Left colon (tissue), 2 donors: ENCODE measurements at regions not wholly inside any gene's neighbourhood (a gene's known extent, or its start where the extent isn't known, plus 50 kb on each side); places are given as distances from the start of the nearest gene placed in this dataset.

Source experiments
- ATAC-seq: fragments of 200-7000 bp; cut with Tn5 transposase; one replicate; pipeline ENCODE4 v1.9.1; 2020; ENCODE audit warnings: mild to moderate bottlenecking, moderate library complexity
- DNase-seq, 2 donors: peaks; one replicate each; pipeline ENCODE4 v3.0.0-alpha.2; 2020
- intact Hi-C, 2 donors: fragments of 100-400 bp; cut with DNase I in 1 of 2; cut with micrococcal nuclease in 1 of 2; formaldehyde crosslinking; loops; one replicate each; pipeline versions ENCODE4 v1.11.2 to v1.14.0; 2022; cut with DNase I, micrococcal nuclease
- donor health status: DM: no; HTN: no; CAD: no.
- donor health status: DM: yes; HTN: yes; CAD: no.

DNA sequence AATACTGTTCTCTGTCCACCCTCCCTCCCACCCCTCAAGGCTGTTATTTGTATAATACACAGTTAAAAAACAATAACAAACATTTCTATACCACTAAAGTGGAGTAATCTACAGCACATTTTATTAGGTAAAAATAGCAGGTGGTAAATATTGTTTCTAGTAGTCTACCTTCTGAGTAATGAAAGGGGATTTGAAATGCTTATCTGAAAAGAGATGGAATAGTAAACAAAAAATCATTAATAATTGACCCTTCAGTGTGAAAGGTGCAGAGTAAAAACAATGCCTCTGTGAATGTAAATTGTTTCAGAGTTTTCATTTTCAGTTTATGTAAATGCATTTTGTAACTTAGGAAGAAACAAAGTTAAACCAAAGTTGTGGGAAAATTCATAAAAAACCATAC is 321.2 kb downstream of the SLC16A7 start:
- DNase-seq (no peak), ATAC-seq (no peak)
- intact Hi-C loops: no loop called here

DNA sequence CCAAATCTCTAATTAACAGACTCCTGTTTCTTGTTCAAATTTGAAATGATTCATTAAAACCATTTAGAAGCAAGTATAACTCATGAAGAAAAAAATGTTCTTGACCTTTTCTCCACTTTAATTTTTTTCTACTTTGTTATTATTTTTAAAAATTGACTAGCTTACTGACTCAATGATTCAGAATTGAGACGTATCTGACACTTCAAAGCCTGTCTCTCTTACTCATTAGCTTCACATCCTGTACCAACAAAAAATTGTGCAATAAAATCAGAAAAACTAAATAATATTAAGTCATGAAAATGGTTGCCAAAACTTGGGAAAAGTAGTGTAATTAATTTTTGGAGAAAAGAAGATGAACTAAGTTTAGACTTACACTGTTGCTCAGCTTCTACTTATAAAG is 331.2 kb downstream of the SLC16A7 start:
- intact Hi-C loops: no loop called here
- no peak for DNase-seq
- no peak for ATAC-seq

DNA sequence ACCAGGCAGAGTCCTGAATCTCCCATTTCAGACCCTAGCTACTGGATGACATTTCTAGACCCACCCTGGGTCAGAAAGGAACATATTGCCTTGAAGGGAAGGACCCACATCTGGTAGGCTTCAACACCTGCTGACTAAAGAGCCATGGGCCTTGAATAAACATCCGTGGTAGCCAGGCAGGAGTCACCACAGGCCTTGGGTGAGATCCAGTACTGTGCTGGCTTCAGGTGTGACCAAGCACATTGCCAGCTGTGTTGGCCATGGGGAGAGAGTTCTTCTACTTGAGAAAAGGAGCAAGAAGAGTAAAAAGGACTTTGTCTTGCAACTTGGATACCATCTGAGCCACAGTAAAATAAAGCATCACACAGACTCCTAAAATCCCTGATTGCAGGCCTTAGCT is 332.6 kb downstream of the SLC16A7 start:
- DNase-seq (no peak), ATAC-seq (no peak)
- intact Hi-C loops: no loop called here

DNA sequence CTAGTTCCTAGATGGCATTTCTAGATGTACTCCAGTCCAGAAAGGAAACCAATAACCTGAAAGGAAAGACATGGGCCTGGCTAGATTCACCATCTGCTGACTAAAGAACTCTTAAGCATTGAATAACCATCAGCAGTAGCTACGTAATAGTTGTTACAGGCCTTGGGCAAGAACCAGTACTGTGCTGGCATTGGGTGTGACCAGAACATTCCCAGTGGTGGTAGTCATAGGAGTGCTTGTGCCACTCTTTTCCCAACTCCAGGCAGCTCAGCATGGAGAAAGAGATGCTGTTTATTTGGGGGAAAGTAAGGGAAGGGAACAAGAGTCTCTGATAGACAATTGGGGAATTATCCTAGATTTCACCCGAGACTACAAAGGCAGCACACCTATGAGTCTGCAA is 333.3 kb downstream of the SLC16A7 start:
- DNase-seq (no peak), ATAC-seq (no peak)
- intact Hi-C loops: no loop called here

DNA sequence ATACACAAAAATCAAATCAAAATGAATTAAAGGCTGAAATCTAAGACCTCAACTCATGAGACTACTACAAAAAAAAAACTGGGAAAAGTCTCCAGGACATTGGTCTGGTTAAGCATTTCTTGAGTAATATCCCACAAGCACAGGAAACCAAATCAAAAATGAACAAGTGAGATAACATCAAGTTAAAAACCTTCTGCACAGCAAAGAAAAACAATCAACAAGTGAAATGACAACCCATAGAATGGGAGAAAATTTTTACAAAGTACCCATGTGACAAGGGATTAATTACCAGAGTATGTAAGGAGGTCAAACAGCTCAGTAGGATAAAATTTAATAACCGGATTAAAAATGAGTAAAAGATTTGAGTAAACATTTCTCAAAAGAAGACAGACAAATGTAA is 338.7 kb downstream of the SLC16A7 start:
- ATAC-seq: no peak
- intact Hi-C loops: no loop called here

DNA sequence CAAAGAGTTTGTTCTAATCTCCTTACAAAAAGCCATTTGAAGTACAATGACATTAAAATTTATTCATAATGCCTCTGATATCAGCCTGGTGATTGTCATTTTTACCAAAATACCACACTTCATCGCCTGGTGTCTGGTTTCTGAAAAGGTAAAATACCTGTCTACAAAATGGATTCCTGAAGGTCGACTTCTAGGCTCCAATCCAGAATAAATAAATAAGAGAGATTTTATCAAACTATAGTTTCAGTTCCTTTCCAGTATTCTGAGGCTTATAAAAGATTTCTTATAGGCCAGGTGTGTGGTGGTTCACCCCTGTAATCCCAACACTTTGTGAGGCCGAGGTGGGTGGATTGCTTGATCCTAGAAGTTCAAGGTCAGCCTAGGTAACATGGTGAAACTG is 340.7 kb downstream of the SLC16A7 start:
- ATAC-seq: no peak
- intact Hi-C loops: no loop called here
- no peak for DNase-seq

More for the DNA sequence above, 338.7 kb downstream of the SLC16A7 start:
- DNase-seq: no peak

DNA sequence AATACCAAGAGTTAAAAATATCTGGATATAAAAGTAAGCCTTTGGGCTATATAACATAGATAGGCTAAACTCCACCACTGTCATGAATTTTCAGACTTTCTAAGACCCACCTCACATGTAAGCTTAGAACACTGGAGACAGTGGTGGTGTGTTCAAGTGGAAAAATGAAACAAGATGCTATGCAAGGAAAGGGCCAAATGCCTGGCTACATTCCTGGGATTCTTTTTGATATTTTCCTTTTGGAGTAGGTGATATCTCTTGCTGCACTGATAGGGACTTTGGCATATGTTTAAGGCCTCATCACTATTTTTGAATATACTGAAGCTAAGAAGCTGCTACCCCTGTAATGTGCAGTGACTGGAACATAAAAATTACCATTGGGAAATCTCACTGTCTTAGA is 341.3 kb downstream of the SLC16A7 start:
- intact Hi-C loops: no loop called here
- ATAC-seq (no peak), DNase-seq (no peak)

GRCh38 chr12:59938190-59938962 is 342.5 kb downstream of the SLC16A7 start:
- DNase-seq (no peak), ATAC-seq (no peak)
- intact Hi-C loops: no loop called here

- DNase-seq: no peak
- intact Hi-C loops: no loop called here
- ATAC-seq: no peak
These were observed 345.0 kb downstream of the SLC16A7 start for GRCh38 chr12:59940631-59941342.

- no peak for ATAC-seq
- intact Hi-C loops: no loop called here
- no peak for DNase-seq
These were observed 345.6 kb downstream of the SLC16A7 start for GRCh38 chr12:59941461-59941860.

DNA sequence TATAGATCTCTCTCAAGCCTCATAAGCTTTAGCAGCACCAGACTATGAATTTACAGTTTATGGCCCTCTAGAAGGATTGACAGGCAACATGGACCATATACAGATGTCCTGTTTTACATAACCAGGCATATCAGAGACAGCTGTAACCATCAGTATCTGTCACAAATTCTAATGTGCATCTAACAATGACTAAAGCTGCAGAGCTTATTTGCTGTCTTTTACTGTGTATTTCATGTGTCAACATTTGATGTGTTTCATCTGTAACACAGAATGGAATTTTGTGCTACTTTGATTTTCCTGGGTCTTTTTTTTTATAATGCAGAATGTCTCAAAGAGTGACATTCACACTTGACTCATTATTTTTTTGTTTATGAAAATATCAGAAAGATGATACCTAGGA is 348.3 kb downstream of the SLC16A7 start:
- DNase-seq (no peak), ATAC-seq (no peak)
- intact Hi-C loops: no loop called here

- intact Hi-C loops: no loop called here
- no peak for DNase-seq
- ATAC-seq: no peak
These were observed 350.8 kb downstream of the SLC16A7 start for GRCh38 chr12:59946635-59947034.

- DNase-seq (no peak), ATAC-seq (no peak)
- intact Hi-C loops: no loop called here
These were observed 367.7 kb downstream of the SLC16A7 start for GRCh38 chr12:59963546-59963945.

GRCh38 chr12:59972905-59973304 is 377.1 kb downstream of the SLC16A7 start:
- DNase-seq: no peak
- intact Hi-C loops: no loop called here
- ATAC-seq: no peak

GRCh38 chr12:59973515-59973914 is 377.7 kb downstream of the SLC16A7 start:
- intact Hi-C loops: no loop called here
- DNase-seq: no peak
- no peak for ATAC-seq

GRCh38 chr12:59977779-59978178 is 381.9 kb downstream of the SLC16A7 start:
- intact Hi-C loops: no loop called here
- ATAC-seq: no peak
- no peak for DNase-seq

GRCh38 chr12:59980476-59980875 is 384.6 kb downstream of the SLC16A7 start:
- ATAC-seq (no peak), DNase-seq (no peak)
- intact Hi-C loops: no loop called here

DNA sequence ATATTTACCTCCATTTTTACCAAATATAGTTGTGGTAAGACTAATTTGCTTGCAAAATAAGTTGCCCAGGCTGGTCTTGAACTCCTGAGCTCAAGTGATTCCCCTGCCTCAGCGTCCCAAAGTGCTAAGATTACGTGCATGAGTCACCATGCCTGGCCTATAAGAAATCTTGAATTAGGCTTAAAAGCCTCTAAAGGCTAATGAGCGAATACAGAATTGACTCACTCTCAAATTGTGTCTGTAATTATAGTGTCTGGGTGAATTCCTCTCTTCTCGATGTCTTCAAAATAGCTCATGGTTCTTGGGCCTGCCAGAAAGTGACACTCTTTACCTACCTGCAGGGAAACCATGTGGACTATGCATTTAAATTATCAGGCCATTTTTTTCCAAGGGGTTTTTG is 403.5 kb downstream of the SLC16A7 start:
- intact Hi-C loops: no loop called here
- DNase-seq (no peak), ATAC-seq (no peak)

DNA sequence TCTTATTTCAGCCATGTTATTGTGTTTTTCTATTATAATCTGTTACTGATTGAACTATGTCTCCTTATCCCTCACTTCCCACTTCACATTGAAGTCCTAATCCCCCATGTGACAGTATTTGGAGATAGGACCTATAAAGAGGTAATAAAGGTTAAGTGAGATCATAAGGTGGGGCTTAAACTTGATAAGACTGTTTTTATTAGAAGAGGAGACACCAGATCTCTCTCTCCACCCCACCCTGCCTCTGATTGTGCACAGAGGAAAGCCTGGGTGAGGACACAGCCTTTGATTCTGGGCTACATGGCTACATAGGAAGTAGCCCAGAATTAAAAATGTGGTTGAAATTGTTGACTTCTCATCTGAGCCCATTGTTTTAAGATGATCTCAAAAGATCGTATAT is 414.7 kb downstream of the SLC16A7 start:
- intact Hi-C loops: no loop called here
- DNase-seq: no peak
- no peak for ATAC-seq

GRCh38 chr12:60012659-60013058 is 416.8 kb downstream of the SLC16A7 start:
- DNase-seq (no peak), ATAC-seq (no peak)
- intact Hi-C loops: no loop called here

DNA sequence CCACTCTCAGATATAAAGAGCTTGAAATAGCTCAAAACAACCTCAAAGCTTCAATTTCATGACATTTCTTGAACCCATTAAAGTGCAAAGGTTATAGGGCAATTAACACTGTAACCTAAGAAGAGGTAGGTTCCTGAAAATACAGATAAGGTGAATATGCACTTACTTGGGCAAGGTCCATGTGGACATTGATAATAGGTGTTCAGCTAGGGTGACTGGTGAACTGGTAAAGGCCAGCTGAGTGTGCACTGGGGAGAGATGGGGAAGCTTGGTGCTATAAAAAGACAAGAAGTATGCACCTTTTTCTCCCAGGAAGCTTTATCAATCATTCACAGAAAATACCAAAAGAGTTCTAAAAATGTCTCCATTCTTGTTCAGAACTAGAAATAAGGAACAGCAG is 418.6 kb downstream of the SLC16A7 start:
- ATAC-seq (no peak), DNase-seq (no peak)
- intact Hi-C loops: no loop called here
